H9 (cell line): ENCODE measurements at regions not wholly inside any gene's neighbourhood (a gene's known extent, or its start where the extent isn't known, plus 50 kb on each side); places are given as distances from the start of the nearest gene placed in this dataset.

Experiments
- DNase-seq: peaks from one replicate; pipeline ENCODE4 v3.0.0-alpha.2; 2017
- H2AFZ ChIP-seq: one replicate; pipeline ENCODE4 v1.6.1; 2013; ENCODE audit warnings: mild to moderate bottlenecking, low read length, control low read depth, moderate library complexity
- H2AK5ac ChIP-seq: 2 replicates; pipeline ENCODE4 v1.6.1; 2013; ENCODE audit warnings: low read length, control low read depth, mixed read lengths; ENCODE audit not compliant: insufficient read length
- H2BK120ac ChIP-seq: one replicate; pipeline ENCODE4 v1.6.1; 2013; ENCODE audit warnings: low read depth, mild to moderate bottlenecking, low read length, control low read depth, inconsistent platforms; ENCODE audit not compliant: poor library complexity, severe bottlenecking
- H2BK12ac ChIP-seq: 2 replicates; pipeline ENCODE4 v1.6.1; 2013; ENCODE audit warnings: low read length, control low read depth, mixed read lengths, low read depth; ENCODE audit not compliant: insufficient read length
- H2BK15ac ChIP-seq: 2 replicates; pipeline ENCODE4 v1.6.1; 2013; ENCODE audit warnings: low read depth, low read length, control low read depth
- H2BK20ac ChIP-seq: one replicate; pipeline ENCODE4 v1.6.1; 2013; ENCODE audit warnings: low read depth, mild to moderate bottlenecking, low read length, control low read depth, inconsistent platforms; ENCODE audit not compliant: poor library complexity, severe bottlenecking
- H2BK5ac ChIP-seq: 2 replicates; pipeline ENCODE4 v1.6.1; 2013; ENCODE audit warnings: low read length, control low read depth, mixed read lengths; ENCODE audit not compliant: insufficient read length
- H3K14ac ChIP-seq: 2 replicates; pipeline ENCODE4 v1.6.1; 2013; ENCODE audit warnings: low read length, control low read depth; ENCODE audit not compliant: insufficient read depth
- H3K18ac ChIP-seq: 2 replicates; pipeline ENCODE4 v1.6.1; 2013; ENCODE audit warnings: low read depth, mild to moderate bottlenecking, mixed read lengths, low read length, control low read depth; ENCODE audit not compliant: insufficient read length
- H3K23ac ChIP-seq: 2 replicates; pipeline ENCODE4 v1.6.1; 2013; ENCODE audit warnings: low read length, control low read depth, mixed read lengths, low read depth; ENCODE audit not compliant: insufficient read length
- H3K23me2 ChIP-seq: 2 replicates; pipeline ENCODE4 v1.6.1; 2013; ENCODE audit warnings: low read depth, mild to moderate bottlenecking, mixed read lengths, low read length, control low read depth; ENCODE audit not compliant: insufficient read length, poor library complexity, severe bottlenecking
- H3K27ac ChIP-seq: 2 replicates; pipeline ENCODE4 v1.5.1; 2013; ENCODE audit warnings: low read length, control low read depth, mixed read lengths, low read depth; ENCODE audit not compliant: insufficient read length
- H3K27me3 ChIP-seq: 2 replicates; pipeline ENCODE4 v1.6.1; 2013; ENCODE audit warnings: low read length, control low read depth, inconsistent platforms; ENCODE audit not compliant: insufficient read depth
- H3K4ac ChIP-seq: 2 replicates; pipeline ENCODE4 v1.6.1; 2013; ENCODE audit warnings: low read depth, mild to moderate bottlenecking, control low read depth, inconsistent platforms, low read length, moderate library complexity
- H3K4me1 ChIP-seq: 2 replicates; pipeline ENCODE4 v1.6.1; 2013; ENCODE audit warnings: low read length, control low read depth, inconsistent platforms; ENCODE audit not compliant: insufficient read depth
- H3K4me2 ChIP-seq: 2 replicates; pipeline ENCODE4 v1.6.1; 2013; ENCODE audit warnings: low read length, control low read depth, mixed read lengths; ENCODE audit not compliant: insufficient read length, insufficient read depth
- H3K56ac ChIP-seq: 2 replicates; pipeline ENCODE4 v1.6.1; 2013; ENCODE audit warnings: low read depth, mild to moderate bottlenecking, mixed read lengths, low read length, control low read depth; ENCODE audit not compliant: insufficient read length
- H3K79me1 ChIP-seq: 2 replicates; pipeline ENCODE4 v1.6.1; 2013; ENCODE audit warnings: low read depth, mild to moderate bottlenecking, moderate library complexity, low read length, control low read depth, inconsistent platforms; ENCODE audit not compliant: insufficient read depth, poor library complexity, severe bottlenecking
- H3K79me2 ChIP-seq: 2 replicates; pipeline ENCODE4 v1.6.1; 2013; ENCODE audit warnings: low read length, control low read depth, inconsistent platforms; ENCODE audit not compliant: insufficient read depth
- H3K9ac ChIP-seq: 2 replicates; pipeline ENCODE4 v1.6.1; 2013; ENCODE audit warnings: low read length, control low read depth, mixed read lengths; ENCODE audit not compliant: insufficient read length; ENCODE audit errors: extremely low read depth
- H3K9me3 ChIP-seq: one replicate; pipeline ENCODE4 v1.6.1; 2013; ENCODE audit warnings: low read depth, low read length, inconsistent platforms; ENCODE audit not compliant: control insufficient read depth
- H3T11ph ChIP-seq: one replicate; pipeline ENCODE4 v1.6.1; 2013; ENCODE audit warnings: mild to moderate bottlenecking, low read length, control low read depth, inconsistent platforms
- H4K20me1 ChIP-seq: one replicate; pipeline ENCODE4 v1.6.1; 2013; ENCODE audit not compliant: control insufficient read depth, insufficient read length, insufficient read depth
- H4K5ac ChIP-seq: 2 replicates; pipeline ENCODE4 v1.6.1; 2013; ENCODE audit warnings: low read depth, mild to moderate bottlenecking, mixed read lengths, low read length, control low read depth; ENCODE audit not compliant: insufficient read length
- H4K8ac ChIP-seq: replicated peaks from 2 replicates; pipeline ENCODE4 v1.6.1; 2013; ENCODE audit warnings: low read length, control low read depth, mixed read lengths, low read depth; ENCODE audit not compliant: insufficient read length
- H4K91ac ChIP-seq: 2 replicates; pipeline ENCODE4 v1.6.1; 2013; ENCODE audit warnings: low read depth, mild to moderate bottlenecking, moderate library complexity, mixed read lengths, low read length, control low read depth; ENCODE audit not compliant: insufficient read length
- H3K27ac Mint-ChIP-seq, 3 experiments: 2 replicates in 2 of 3; 3 replicates in 1 of 3; pipeline ENCODE4 v1.8.0; 2020 to 2021; ENCODE audit warnings: mixed read lengths in 3 of 3, mild to moderate bottlenecking in 1 of 3, moderate library complexity in 1 of 3
- H3K27me3 Mint-ChIP-seq: 2 replicates; pipeline ENCODE4 v1.8.0; 2021; ENCODE audit warnings: low read depth, mild to moderate bottlenecking, moderate library complexity, mixed read lengths
- H3K36me3 Mint-ChIP-seq, 3 experiments: 2 replicates in 2 of 3; 3 replicates in 1 of 3; pipeline ENCODE4 v1.8.0; 2020 to 2021; ENCODE audit warnings: low read depth in 3 of 3, mixed read lengths in 3 of 3; ENCODE audit not compliant: insufficient read depth in 1 of 3
- H3K4me1 Mint-ChIP-seq, 2 experiments: 2 replicates each; pipeline ENCODE4 v1.8.0; 2020; ENCODE audit warnings: mixed read lengths in 2 of 2
- H3K4me3 Mint-ChIP-seq, 2 experiments: 2 replicates in 1 of 2; 3 replicates in 1 of 2; pipeline ENCODE4 v1.8.0; 2020 to 2021; ENCODE audit warnings: mild to moderate bottlenecking in 2 of 2, mixed read lengths in 2 of 2, moderate library complexity in 1 of 2
- H3K9me3 Mint-ChIP-seq, 2 experiments: 2 replicates in 1 of 2; 3 replicates in 1 of 2; pipeline ENCODE4 v1.8.0; 2020; ENCODE audit warnings: mild to moderate bottlenecking in 2 of 2, mixed read lengths in 2 of 2, moderate library complexity in 1 of 2
- WGBS: extraction: QIAGEN DNeasy Blood & Tissue Kit; methylation state at CpG from one replicate; pipeline ENCODE4 v1.1.7; 2013; ENCODE audit warnings: missing lambda C conversion rate, low lambda C conversion rate, mixed read lengths; ENCODE audit not compliant: insufficient read length; ENCODE audit errors: extremely low coverage; 5-methylcytosine and 5-hydroxymethylcytosine counted together
- TF ChIP-seq, protein P1 (sequence below): fragments of 200-600 bp; sonication (generic); conservative IDR thresholded peaks from 3 replicates; pipeline ENCODE4 v1.8.0; 2021; ENCODE audit warnings: antibody characterized with exemption, mild to moderate bottlenecking

- no peak overlapping the region for H3K9ac ChIP-seq
- no peak overlapping the region for H3K27ac ChIP-seq
- peaks cover 9% of the 10 kb centered on the region for H3K27me3 Mint-ChIP-seq
- H3K23ac ChIP-seq: no peak overlapping the region
- no peak overlapping the region for H3K4me2 ChIP-seq
- H3K56ac ChIP-seq: no peak overlapping the region
- H2BK5ac ChIP-seq: no peak overlapping the region
- no peaks in the 10 kb centered on the region for H3K23me2 ChIP-seq
- H3K36me3 Mint-ChIP-seq: no peaks in the 10 kb centered on the region
- H3K27me3 ChIP-seq: no peaks in the 10 kb centered on the region
- H2AK5ac ChIP-seq: no peak overlapping the region
- H4K8ac ChIP-seq: no peak overlapping the region
- no peak overlapping the region for H2BK120ac ChIP-seq
- no peak overlapping the region for H2BK12ac ChIP-seq
- no peak overlapping the region for H3K14ac ChIP-seq
- H2BK15ac ChIP-seq: no peak overlapping the region
- H3K4me3 Mint-ChIP-seq: no peak overlapping the region
- no peaks in the 10 kb centered on the region for H3K79me2 ChIP-seq
- no peaks in the 10 kb centered on the region for H4K20me1 ChIP-seq
- TF ChIP-seq, protein P1, sequence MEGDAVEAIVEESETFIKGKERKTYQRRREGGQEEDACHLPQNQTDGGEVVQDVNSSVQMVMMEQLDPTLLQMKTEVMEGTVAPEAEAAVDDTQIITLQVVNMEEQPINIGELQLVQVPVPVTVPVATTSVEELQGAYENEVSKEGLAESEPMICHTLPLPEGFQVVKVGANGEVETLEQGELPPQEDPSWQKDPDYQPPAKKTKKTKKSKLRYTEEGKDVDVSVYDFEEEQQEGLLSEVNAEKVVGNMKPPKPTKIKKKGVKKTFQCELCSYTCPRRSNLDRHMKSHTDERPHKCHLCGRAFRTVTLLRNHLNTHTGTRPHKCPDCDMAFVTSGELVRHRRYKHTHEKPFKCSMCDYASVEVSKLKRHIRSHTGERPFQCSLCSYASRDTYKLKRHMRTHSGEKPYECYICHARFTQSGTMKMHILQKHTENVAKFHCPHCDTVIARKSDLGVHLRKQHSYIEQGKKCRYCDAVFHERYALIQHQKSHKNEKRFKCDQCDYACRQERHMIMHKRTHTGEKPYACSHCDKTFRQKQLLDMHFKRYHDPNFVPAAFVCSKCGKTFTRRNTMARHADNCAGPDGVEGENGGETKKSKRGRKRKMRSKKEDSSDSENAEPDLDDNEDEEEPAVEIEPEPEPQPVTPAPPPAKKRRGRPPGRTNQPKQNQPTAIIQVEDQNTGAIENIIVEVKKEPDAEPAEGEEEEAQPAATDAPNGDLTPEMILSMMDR: no peak
- H3K4me1 Mint-ChIP-seq: peaks cover 22 to 32% of the 10 kb centered on the region in 2 experiments
- H3K27ac Mint-ChIP-seq: no peak overlapping the region
- H3K18ac ChIP-seq: no peak overlapping the region
- no peak overlapping the region for H3K4ac ChIP-seq
- no peak overlapping the region for H4K91ac ChIP-seq
- no peak for DNase-seq
- H3K9me3 ChIP-seq: no peaks in the 10 kb centered on the region
- 100% methylated on average over 1 of the region's 2 CpGs for WGBS
- H4K5ac ChIP-seq: no peak overlapping the region
- no peak overlapping the region for H2BK20ac ChIP-seq
- peaks cover 4% of the 10 kb centered on the region; the same call in 1 of the 2 replicates for H3K4me1 ChIP-seq
- H3K79me1 ChIP-seq: no peaks in the 10 kb centered on the region
- no peak overlapping the region for H3T11ph ChIP-seq
- no peaks in the 10 kb centered on the region for H3K9me3 Mint-ChIP-seq
- H2AFZ ChIP-seq: no peak overlapping the region
These were observed 80.9 kb upstream of the PICALM start for GRCh38 chr11:86149792-86150191.
